ENCODE measurements at regions not wholly inside any gene's neighbourhood (a gene's known extent, or its start where the extent isn't known, plus 50 kb on each side); places are given as distances from the start of the nearest gene placed in this dataset.

DNA sequence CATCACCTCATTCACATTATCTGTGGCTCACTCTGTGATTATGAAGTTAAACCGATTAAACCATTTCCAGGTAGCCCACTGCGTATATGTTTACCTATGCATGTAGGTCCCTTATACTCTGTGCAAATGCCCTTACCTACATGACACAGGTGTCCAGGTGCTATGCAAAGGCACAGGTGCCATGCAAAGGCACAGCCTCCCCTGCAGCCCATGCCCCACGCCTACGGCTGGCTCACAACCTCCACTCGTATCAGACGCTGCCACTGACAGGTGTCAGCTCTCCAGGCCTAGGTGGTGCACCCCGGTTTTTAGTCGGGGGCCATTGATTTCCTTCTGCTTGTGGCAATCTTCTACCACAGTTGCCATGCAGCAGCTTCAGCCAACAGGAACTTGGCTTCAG is 57.7 kb upstream of the IRX1 start:
- no peak for TF ChIP-seq MTA3 (IDR thresholded peaks at IDR 0.05; ENCODE audit: borderline replicate concordance, low read length)
- Histone ChIP-seq H3K4me2 (ENCODE audit: control insufficient read depth, insufficient read depth) (no peak overlapping the region), H3K27me3 (replicated peaks in 1 of 2; ENCODE audit: control insufficient read depth in 2 of 2, insufficient read depth in 2 of 2, low read length in 1 of 2) (no peaks in the 10 kb centered on the region), H3K4me1 (ENCODE audit: control insufficient read depth, insufficient read depth, low read length) (no peaks in the 10 kb centered on the region), H3K9me3 (replicated peaks; ENCODE audit: control insufficient read depth, insufficient read depth, low read length) (no peaks in the 10 kb centered on the region; the same call in 2 of the 3 replicates), H3K36me3 (ENCODE audit: control insufficient read depth in 2 of 2, insufficient read depth in 2 of 2, low read length in 1 of 2) (no peaks in the 10 kb centered on the region), H3K9ac (ENCODE audit: control insufficient read depth, insufficient read depth, low read length) (no peak overlapping the region), H4K20me1 (ENCODE audit: control insufficient read depth, insufficient read depth) (no peaks in the 10 kb centered on the region), H3K27ac (ENCODE audit: control insufficient read depth, insufficient read depth) (no peak overlapping the region), H3K79me2 (ENCODE audit: control insufficient read depth, insufficient read depth, low read length) (no peaks in the 10 kb centered on the region), H2AFZ (ENCODE audit: control insufficient read depth, low read depth, low read length) (no peak overlapping the region), H3K4me3 (no peak overlapping the region)
- POLR2A ChIA-PET, result no interaction called here
- RAD21 ChIA-PET (ENCODE audit: unreplicated experiment), result no interaction called here
- ATAC-seq (no peak), DNase-seq (ENCODE audit: low read depth, low spot score) (no peak), FAIRE-seq (no peak)
- intact Hi-C loops (cut with micrococcal nuclease; ENCODE audit: unreplicated experiment), result no loop called here
- SMC1A ChIA-PET (ENCODE audit: uncharacterized antibody, unreplicated experiment), result no interaction called here
- WGBS (ENCODE audit: insufficient coverage, insufficient replicate concordance, low lambda C conversion rate, missing lambda C conversion rate), result 59% methylated on average over 8 of the region's 8 CpGs
- no TSS peak for BruUV-seq (replicated peaks)
- CTCF ChIA-PET, result no interaction called here
- in situ Hi-C loops (cut with MboI), result no loop called here

DNA sequence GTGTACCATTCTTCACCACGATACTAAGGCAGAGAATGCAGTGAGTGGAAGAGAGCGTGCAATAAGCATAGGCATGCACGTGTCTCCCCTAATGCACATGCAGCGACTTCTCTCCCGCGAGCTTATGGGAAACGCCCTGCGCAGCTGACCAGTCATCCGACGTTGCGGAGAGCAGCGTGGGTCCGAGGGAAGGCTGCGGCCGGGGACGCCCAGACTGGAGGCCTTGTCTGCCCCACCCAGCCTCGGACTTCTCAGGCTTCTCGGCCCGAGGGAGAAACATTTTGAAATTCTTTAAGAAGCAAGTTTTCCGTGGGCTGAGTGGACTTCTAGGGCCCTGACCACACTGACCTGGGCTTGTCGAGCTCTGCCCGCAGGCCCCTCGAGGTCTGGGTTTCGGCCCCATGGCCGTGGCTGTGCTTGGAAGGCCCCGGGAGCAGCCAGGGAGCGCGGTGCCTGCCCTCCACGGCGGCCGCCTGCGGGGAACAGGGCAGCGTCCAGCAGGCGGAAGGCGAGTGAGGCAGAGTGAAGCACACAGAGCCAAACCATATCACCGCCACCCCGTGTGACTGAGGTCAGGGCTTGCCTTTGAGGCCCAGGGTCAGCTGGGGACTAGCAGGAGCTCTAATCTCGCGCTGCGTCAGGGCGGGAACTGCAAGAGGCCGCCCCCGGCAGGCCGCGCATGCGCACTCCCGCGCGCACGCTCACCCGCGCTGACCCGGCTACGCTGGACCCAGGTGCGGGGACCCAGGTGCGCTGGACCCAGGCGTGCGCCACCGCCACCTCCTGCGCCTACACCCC is 60.0 kb upstream of the IRX1 start:
- 71% methylated on average over 60 of the region's 60 CpGs for WGBS (ENCODE audit: insufficient coverage, insufficient replicate concordance, low lambda C conversion rate, missing lambda C conversion rate)

More for the DNA sequence above, 60.0 kb upstream of the IRX1 start:
- no peaks in the 10 kb centered on the region for H3K27me3 ChIP-seq (replicated peaks in 1 of 2; ENCODE audit: control insufficient read depth in 2 of 2, insufficient read depth in 2 of 2, low read length in 1 of 2)
- ChIA-PET CTCF (no interaction called here), RAD21 (ENCODE audit: unreplicated experiment) (no interaction called here), POLR2A (no interaction called here), SMC1A (ENCODE audit: uncharacterized antibody, unreplicated experiment) (no interaction called here)
- H3K9ac ChIP-seq (ENCODE audit: control insufficient read depth, insufficient read depth, low read length), result no peak overlapping the region
- H3K36me3 ChIP-seq (ENCODE audit: control insufficient read depth in 2 of 2, insufficient read depth in 2 of 2, low read length in 1 of 2), result no peaks in the 10 kb centered on the region
- in situ Hi-C loops (cut with MboI), result no loop called here
- DNase-seq (ENCODE audit: low read depth, low spot score) (no peak), ATAC-seq (no peak), FAIRE-seq (no peak)
- no peak for TF ChIP-seq CHD1 (IDR thresholded peaks at IDR 0.05; ENCODE audit: low read depth, low read length)
- no peak for TF ChIP-seq ZBED1 (IDR thresholded peaks at IDR 0.05; ENCODE audit: borderline replicate concordance)
- intact Hi-C loops (cut with micrococcal nuclease; ENCODE audit: unreplicated experiment), result no loop called here
- H2AFZ ChIP-seq (ENCODE audit: control insufficient read depth, low read depth, low read length), result no peak overlapping the region
- H3K4me2 ChIP-seq (ENCODE audit: control insufficient read depth, insufficient read depth), result no peak overlapping the region
- H3K27ac ChIP-seq (ENCODE audit: control insufficient read depth, insufficient read depth), result no peak overlapping the region
- BruUV-seq (replicated peaks), result no TSS peak
- H3K4me1 ChIP-seq (ENCODE audit: control insufficient read depth, insufficient read depth, low read length), result no peaks in the 10 kb centered on the region
- H3K4me3 ChIP-seq, result no peak overlapping the region
- no peaks in the 10 kb centered on the region for H3K79me2 ChIP-seq (ENCODE audit: control insufficient read depth, insufficient read depth, low read length)
- H3K9me3 ChIP-seq (replicated peaks; ENCODE audit: control insufficient read depth, insufficient read depth, low read length), result no peaks in the 10 kb centered on the region; the same call in 2 of the 3 replicates
- no peaks in the 10 kb centered on the region for H4K20me1 ChIP-seq (ENCODE audit: control insufficient read depth, insufficient read depth)
